ENCODE measurements at regions not wholly inside any gene's neighbourhood (a gene's known extent, or its start where the extent isn't known, plus 50 kb on each side); places are given as distances from the start of the nearest gene placed in this dataset.

- TF ChIP-seq CTCF (IDR thresholded peaks at IDR 0.05; ENCODE audit: low read depth, low read length), result no peak
- no peak for TF ChIP-seq MAX (IDR thresholded peaks at IDR 0.05; ENCODE audit: low read depth, low read length)
- no peak for TF ChIP-seq POLR2A (IDR thresholded peaks at IDR 0.05; ENCODE audit: extremely low read depth, insufficient read length)
- TF ChIP-seq MYC (IDR thresholded peaks at IDR 0.05; ENCODE audit: low read depth, low read length), result no peak
These were observed 292.1 kb upstream of the RGS18 start for GRCh38 chr1:191866155-191866554.

Data from NB4 (cell line).